H1 (cell line): ENCODE measurements at regions not wholly inside any gene's neighbourhood (a gene's known extent, or its start where the extent isn't known, plus 50 kb on each side); places are given as distances from the start of the nearest gene placed in this dataset.

Experiments used
- CREB1 ChIP-seq: IDR thresholded peaks from 2 replicates; pipeline ENCODE4 v1.6.1; 2012; ENCODE audit warnings: inconsistent platforms
- EZH2 ChIP-seq: fragments of 200-600 bp; sonication (generic); IDR thresholded peaks from 2 replicates; pipeline ENCODE4 v1.7.1; 2012; ENCODE audit warnings: low read depth, mild to moderate bottlenecking, moderate library complexity, low read length, inconsistent platforms; ENCODE audit not compliant: severe bottlenecking
- MAFK ChIP-seq: IDR thresholded peaks from 2 replicates; pipeline ENCODE4 v1.6.1; 2012; ENCODE audit warnings: low read depth, mild to moderate bottlenecking, improper control_type of control experiment, low read length
- PHF8 ChIP-seq: fragments of 200-600 bp; sonication (generic); conservative IDR thresholded peaks from 2 replicates; pipeline ENCODE4 v1.7.1; 2012; ENCODE audit warnings: low read depth, mild to moderate bottlenecking, inconsistent platforms, low read length, moderate library complexity
- RBBP5 ChIP-seq: IDR thresholded peaks from 2 replicates; pipeline ENCODE4 v1.7.1; 2012; ENCODE audit warnings: low read depth, mild to moderate bottlenecking, inconsistent platforms, low read length, moderate library complexity, borderline replicate concordance
- RNF2 ChIP-seq: fragments of 200-900, 300-1000 bp; sonication (generic); IDR thresholded peaks from 2 replicates; pipeline ENCODE4 v1.7.1; 2016; ENCODE audit warnings: borderline replicate concordance, low read depth, mild to moderate bottlenecking, antibody characterized with exemption, low read length; ENCODE audit not compliant: poor library complexity, severe bottlenecking; ENCODE audit errors: missing control alignments
- SIRT6 ChIP-seq: IDR thresholded peaks from one replicate; pipeline ENCODE4 v1.7.1; 2012; ENCODE audit warnings: low read length, inconsistent platforms
- SIX5 ChIP-seq: IDR thresholded peaks from 2 replicates; pipeline ENCODE4 v1.6.1; 2011; ENCODE audit warnings: mild to moderate bottlenecking, low read depth, low read length
- TAF1 ChIP-seq: IDR thresholded peaks from 2 replicates; pipeline ENCODE4 v1.6.1; 2011; ENCODE audit warnings: mild to moderate bottlenecking, low read depth, low read length
- YY1 ChIP-seq: IDR thresholded peaks from 2 replicates; pipeline ENCODE4 v1.6.1; 2011; ENCODE audit warnings: low read depth, mild to moderate bottlenecking, low read length
- ZNF274 ChIP-seq: IDR thresholded peaks from 2 replicates; pipeline ENCODE4 v1.7.0; 2012; ENCODE audit warnings: low read length, borderline replicate concordance; ENCODE audit errors: extremely low read depth
- TF ChIP-seq, protein P1 (sequence below), 3 experiments: IDR thresholded peaks; 1 replicate in 2 of 3; 2 replicates in 1 of 3; pipeline versions ENCODE4 v1.5.1 to v1.6.1; 2011; ENCODE audit warnings: low read length in 3 of 3, mild to moderate bottlenecking in 3 of 3, inconsistent platforms in 2 of 3, low read depth in 1 of 3, moderate library complexity in 1 of 3; ENCODE audit not compliant: insufficient read depth in 1 of 3; ENCODE audit errors: control extremely low read depth in 1 of 3
- TF ChIP-seq, protein P2 (sequence below): fragments of 300-600 bp; sonication (generic); IDR thresholded peaks from 2 replicates; pipeline ENCODE4 v1.7.1; 2012; ENCODE audit warnings: low read length, moderate library complexity, mild to moderate bottlenecking, inconsistent platforms; ENCODE audit not compliant: insufficient replicate concordance
- TF ChIP-seq, protein P3 (sequence below): IDR thresholded peaks from 2 replicates; pipeline ENCODE4 v1.6.1; 2011; ENCODE audit warnings: low read length, improper control_type of control experiment

DNA sequence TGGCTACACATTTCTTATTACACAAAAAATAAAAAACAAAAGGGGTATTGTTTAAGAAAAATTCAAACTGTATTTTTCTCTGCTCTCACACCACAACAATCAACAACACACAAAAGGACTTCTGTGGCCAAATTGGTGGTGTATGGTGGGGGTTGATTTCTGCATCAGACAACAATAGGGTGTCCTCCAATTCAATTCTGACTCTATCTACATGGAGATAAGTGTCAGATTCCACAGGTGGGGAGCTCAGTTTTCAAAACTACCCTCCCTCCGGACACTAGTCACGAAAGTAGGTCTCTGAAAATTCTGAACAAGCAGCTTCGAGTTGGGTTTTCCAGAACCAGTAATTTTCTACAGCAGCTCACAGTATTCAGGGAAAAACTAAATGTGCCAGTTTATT lies 744.9 kb upstream of the NCAM2 start:
- TF ChIP-seq, protein P1, sequence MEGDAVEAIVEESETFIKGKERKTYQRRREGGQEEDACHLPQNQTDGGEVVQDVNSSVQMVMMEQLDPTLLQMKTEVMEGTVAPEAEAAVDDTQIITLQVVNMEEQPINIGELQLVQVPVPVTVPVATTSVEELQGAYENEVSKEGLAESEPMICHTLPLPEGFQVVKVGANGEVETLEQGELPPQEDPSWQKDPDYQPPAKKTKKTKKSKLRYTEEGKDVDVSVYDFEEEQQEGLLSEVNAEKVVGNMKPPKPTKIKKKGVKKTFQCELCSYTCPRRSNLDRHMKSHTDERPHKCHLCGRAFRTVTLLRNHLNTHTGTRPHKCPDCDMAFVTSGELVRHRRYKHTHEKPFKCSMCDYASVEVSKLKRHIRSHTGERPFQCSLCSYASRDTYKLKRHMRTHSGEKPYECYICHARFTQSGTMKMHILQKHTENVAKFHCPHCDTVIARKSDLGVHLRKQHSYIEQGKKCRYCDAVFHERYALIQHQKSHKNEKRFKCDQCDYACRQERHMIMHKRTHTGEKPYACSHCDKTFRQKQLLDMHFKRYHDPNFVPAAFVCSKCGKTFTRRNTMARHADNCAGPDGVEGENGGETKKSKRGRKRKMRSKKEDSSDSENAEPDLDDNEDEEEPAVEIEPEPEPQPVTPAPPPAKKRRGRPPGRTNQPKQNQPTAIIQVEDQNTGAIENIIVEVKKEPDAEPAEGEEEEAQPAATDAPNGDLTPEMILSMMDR (IDR thresholded peaks at IDR 0.05; ENCODE audit: control extremely low read depth in 1 of 3, insufficient read depth in 1 of 3, low read depth in 1 of 3, low read length in 3 of 3): no peak
- TF ChIP-seq SIRT6 (no peak), SIX5 (no peak), RNF2 (no peak), TAF1 (no peak), YY1 (no peak), EZH2 (no peak), RBBP5 (no peak), ZNF274 (no peak), PHF8 (no peak), MAFK (no peak), CREB1 (no peak)
- TF ChIP-seq, protein P2, sequence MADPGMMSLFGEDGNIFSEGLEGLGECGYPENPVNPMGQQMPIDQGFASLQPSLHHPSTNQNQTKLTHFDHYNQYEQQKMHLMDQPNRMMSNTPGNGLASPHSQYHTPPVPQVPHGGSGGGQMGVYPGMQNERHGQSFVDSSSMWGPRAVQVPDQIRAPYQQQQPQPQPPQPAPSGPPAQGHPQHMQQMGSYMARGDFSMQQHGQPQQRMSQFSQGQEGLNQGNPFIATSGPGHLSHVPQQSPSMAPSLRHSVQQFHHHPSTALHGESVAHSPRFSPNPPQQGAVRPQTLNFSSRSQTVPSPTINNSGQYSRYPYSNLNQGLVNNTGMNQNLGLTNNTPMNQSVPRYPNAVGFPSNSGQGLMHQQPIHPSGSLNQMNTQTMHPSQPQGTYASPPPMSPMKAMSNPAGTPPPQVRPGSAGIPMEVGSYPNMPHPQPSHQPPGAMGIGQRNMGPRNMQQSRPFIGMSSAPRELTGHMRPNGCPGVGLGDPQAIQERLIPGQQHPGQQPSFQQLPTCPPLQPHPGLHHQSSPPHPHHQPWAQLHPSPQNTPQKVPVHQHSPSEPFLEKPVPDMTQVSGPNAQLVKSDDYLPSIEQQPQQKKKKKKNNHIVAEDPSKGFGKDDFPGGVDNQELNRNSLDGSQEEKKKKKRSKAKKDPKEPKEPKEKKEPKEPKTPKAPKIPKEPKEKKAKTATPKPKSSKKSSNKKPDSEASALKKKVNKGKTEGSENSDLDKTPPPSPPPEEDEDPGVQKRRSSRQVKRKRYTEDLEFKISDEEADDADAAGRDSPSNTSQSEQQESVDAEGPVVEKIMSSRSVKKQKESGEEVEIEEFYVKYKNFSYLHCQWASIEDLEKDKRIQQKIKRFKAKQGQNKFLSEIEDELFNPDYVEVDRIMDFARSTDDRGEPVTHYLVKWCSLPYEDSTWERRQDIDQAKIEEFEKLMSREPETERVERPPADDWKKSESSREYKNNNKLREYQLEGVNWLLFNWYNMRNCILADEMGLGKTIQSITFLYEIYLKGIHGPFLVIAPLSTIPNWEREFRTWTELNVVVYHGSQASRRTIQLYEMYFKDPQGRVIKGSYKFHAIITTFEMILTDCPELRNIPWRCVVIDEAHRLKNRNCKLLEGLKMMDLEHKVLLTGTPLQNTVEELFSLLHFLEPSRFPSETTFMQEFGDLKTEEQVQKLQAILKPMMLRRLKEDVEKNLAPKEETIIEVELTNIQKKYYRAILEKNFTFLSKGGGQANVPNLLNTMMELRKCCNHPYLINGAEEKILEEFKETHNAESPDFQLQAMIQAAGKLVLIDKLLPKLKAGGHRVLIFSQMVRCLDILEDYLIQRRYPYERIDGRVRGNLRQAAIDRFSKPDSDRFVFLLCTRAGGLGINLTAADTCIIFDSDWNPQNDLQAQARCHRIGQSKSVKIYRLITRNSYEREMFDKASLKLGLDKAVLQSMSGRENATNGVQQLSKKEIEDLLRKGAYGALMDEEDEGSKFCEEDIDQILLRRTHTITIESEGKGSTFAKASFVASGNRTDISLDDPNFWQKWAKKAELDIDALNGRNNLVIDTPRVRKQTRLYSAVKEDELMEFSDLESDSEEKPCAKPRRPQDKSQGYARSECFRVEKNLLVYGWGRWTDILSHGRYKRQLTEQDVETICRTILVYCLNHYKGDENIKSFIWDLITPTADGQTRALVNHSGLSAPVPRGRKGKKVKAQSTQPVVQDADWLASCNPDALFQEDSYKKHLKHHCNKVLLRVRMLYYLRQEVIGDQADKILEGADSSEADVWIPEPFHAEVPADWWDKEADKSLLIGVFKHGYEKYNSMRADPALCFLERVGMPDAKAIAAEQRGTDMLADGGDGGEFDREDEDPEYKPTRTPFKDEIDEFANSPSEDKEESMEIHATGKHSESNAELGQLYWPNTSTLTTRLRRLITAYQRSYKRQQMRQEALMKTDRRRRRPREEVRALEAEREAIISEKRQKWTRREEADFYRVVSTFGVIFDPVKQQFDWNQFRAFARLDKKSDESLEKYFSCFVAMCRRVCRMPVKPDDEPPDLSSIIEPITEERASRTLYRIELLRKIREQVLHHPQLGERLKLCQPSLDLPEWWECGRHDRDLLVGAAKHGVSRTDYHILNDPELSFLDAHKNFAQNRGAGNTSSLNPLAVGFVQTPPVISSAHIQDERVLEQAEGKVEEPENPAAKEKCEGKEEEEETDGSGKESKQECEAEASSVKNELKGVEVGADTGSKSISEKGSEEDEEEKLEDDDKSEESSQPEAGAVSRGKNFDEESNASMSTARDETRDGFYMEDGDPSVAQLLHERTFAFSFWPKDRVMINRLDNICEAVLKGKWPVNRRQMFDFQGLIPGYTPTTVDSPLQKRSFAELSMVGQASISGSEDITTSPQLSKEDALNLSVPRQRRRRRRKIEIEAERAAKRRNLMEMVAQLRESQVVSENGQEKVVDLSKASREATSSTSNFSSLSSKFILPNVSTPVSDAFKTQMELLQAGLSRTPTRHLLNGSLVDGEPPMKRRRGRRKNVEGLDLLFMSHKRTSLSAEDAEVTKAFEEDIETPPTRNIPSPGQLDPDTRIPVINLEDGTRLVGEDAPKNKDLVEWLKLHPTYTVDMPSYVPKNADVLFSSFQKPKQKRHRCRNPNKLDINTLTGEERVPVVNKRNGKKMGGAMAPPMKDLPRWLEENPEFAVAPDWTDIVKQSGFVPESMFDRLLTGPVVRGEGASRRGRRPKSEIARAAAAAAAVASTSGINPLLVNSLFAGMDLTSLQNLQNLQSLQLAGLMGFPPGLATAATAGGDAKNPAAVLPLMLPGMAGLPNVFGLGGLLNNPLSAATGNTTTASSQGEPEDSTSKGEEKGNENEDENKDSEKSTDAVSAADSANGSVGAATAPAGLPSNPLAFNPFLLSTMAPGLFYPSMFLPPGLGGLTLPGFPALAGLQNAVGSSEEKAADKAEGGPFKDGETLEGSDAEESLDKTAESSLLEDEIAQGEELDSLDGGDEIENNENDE: no peak
- TF ChIP-seq, protein P3, sequence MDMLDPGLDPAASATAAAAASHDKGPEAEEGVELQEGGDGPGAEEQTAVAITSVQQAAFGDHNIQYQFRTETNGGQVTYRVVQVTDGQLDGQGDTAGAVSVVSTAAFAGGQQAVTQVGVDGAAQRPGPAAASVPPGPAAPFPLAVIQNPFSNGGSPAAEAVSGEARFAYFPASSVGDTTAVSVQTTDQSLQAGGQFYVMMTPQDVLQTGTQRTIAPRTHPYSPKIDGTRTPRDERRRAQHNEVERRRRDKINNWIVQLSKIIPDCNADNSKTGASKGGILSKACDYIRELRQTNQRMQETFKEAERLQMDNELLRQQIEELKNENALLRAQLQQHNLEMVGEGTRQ: no peak
